ENCODE measurements at regions not wholly inside any gene's neighbourhood (a gene's known extent, or its start where the extent isn't known, plus 50 kb on each side); places are given as distances from the start of the nearest gene placed in this dataset.
"Not testable (repeated sequence)": the region's sequence is repeated elsewhere in the genome, so short reads cannot be mapped to it uniquely, and the experiment has no call there.

DNA sequence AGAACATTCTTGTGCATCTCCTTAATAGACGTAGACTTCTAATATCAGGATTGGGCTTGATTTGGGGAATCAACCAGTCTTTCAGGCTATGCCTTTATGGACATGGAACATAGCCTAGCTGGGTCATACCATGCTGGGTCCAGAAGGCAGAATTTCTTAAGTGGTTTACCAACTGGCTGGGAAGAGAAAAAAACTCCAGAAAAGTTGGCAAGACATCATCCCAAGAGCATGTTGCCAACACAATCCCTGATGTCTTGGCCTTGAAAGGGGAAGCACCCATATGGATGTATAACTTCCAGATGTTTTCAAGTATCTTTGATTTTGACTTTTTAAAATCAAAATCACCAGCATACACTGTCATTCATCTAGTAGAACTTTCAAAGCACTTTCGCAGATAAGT lies 138.0 kb upstream of the FGF13 start:
- no peaks in the 10 kb centered on the region for H3K36me3 ChIP-seq (ENCODE audit: low read depth)
- no peaks in the 10 kb centered on the region for H3K9me3 ChIP-seq (ENCODE audit: insufficient read depth, low read depth)
- intact Hi-C loops (cut with micrococcal nuclease; ENCODE audit: unreplicated experiment), result loop anchor here (5.0 kb wide), 1 partner anchor 208 kb away; no protein-coding TSS in a partner anchor
- H4K20me1 ChIP-seq (ENCODE audit: insufficient read depth), result no peaks in the 10 kb centered on the region; the same call in 1 of the 2 replicates
- no peak overlapping the region for H2AFZ ChIP-seq
- H3F3A ChIP-seq (ENCODE audit: insufficient read depth, low read depth), result no peaks in the 10 kb centered on the region
- no peaks in the 10 kb centered on the region for H3K27me3 ChIP-seq (ENCODE audit: insufficient read depth, low read depth)
- TF ChIP-seq EZH2 (IDR thresholded peaks at IDR 0.05; ENCODE audit: low read depth), result no peak
- TF ChIP-seq, protein P1, sequence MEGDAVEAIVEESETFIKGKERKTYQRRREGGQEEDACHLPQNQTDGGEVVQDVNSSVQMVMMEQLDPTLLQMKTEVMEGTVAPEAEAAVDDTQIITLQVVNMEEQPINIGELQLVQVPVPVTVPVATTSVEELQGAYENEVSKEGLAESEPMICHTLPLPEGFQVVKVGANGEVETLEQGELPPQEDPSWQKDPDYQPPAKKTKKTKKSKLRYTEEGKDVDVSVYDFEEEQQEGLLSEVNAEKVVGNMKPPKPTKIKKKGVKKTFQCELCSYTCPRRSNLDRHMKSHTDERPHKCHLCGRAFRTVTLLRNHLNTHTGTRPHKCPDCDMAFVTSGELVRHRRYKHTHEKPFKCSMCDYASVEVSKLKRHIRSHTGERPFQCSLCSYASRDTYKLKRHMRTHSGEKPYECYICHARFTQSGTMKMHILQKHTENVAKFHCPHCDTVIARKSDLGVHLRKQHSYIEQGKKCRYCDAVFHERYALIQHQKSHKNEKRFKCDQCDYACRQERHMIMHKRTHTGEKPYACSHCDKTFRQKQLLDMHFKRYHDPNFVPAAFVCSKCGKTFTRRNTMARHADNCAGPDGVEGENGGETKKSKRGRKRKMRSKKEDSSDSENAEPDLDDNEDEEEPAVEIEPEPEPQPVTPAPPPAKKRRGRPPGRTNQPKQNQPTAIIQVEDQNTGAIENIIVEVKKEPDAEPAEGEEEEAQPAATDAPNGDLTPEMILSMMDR (conservative IDR thresholded peaks at IDR 0.05), result no peak
- no peak overlapping the region for H3K27ac ChIP-seq
- CTCF ChIA-PET, result no interaction called here
- H3K4me1 ChIP-seq (replicated peaks; ENCODE audit: insufficient read depth), result no peaks in the 10 kb centered on the region
- POLR2A ChIA-PET (ENCODE audit: unreplicated experiment), result no interaction called here
- no peak overlapping the region for H3K4me3 ChIP-seq
- H3K9me2 ChIP-seq (ENCODE audit: insufficient read depth), result no peaks in the 10 kb centered on the region
- no peaks in the 10 kb centered on the region for H3K79me2 ChIP-seq (ENCODE audit: low read depth)
- BruUV-seq (replicated peaks), result no TSS peak
- H3K4me2 ChIP-seq, result no peak overlapping the region
- no peak for DNase-seq

- TF ChIP-seq EZH2 (IDR thresholded peaks at IDR 0.05; ENCODE audit: low read depth), result no peak
- TF ChIP-seq, protein P1 (conservative IDR thresholded peaks at IDR 0.05), result peak; percentile 61
- DNase-seq, result peak in 1 of 2 experiments; percentile 3
- BruUV-seq (replicated peaks), result no TSS peak
Observed at GRCh38 chrX:138847930-138848329, 136.4 kb upstream of the FGF13 start.

GRCh38 chrX:138845786-138846185 lies 134.3 kb upstream of the FGF13 start:
- Histone ChIP-seq H3K4me1 (replicated peaks; ENCODE audit: insufficient read depth) (no peaks in the 10 kb centered on the region), H3K9me2 (ENCODE audit: insufficient read depth) (no peaks in the 10 kb centered on the region), H3K4me2 (no peak overlapping the region), H3F3A (ENCODE audit: insufficient read depth, low read depth) (no peaks in the 10 kb centered on the region), H3K79me2 (ENCODE audit: low read depth) (no peaks in the 10 kb centered on the region), H3K4me3 (no peak overlapping the region), H2AFZ (no peak overlapping the region), H3K27me3 (ENCODE audit: insufficient read depth, low read depth) (no peaks in the 10 kb centered on the region), H3K9me3 (ENCODE audit: insufficient read depth, low read depth) (no peaks in the 10 kb centered on the region), H4K20me1 (ENCODE audit: insufficient read depth) (no peaks in the 10 kb centered on the region; the same call in 1 of the 2 replicates), H3K36me3 (ENCODE audit: low read depth) (no peaks in the 10 kb centered on the region), H3K27ac (no peak overlapping the region)
- no TSS peak for BruUV-seq (replicated peaks)
- no peak for DNase-seq
- POLR2A ChIA-PET (ENCODE audit: unreplicated experiment), result no interaction called here
- CTCF ChIA-PET, result no interaction called here
- intact Hi-C loops (cut with micrococcal nuclease; ENCODE audit: unreplicated experiment), result loop anchor here (5.0 kb wide), 1 partner anchor 212 kb away; no protein-coding TSS in a partner anchor
- TF ChIP-seq, protein P1 (conservative IDR thresholded peaks at IDR 0.05), result no peak
- TF ChIP-seq EZH2 (IDR thresholded peaks at IDR 0.05; ENCODE audit: low read depth), result no peak

More at GRCh38 chrX:138847930-138848329, 136.4 kb upstream of the FGF13 start:
- intact Hi-C loops (cut with micrococcal nuclease; ENCODE audit: unreplicated experiment), result loop anchor here (5.0 kb wide), 1 partner anchor 209 kb away; no protein-coding TSS in a partner anchor
- Histone ChIP-seq H3K4me2 (no peak overlapping the region), H3F3A (ENCODE audit: insufficient read depth, low read depth) (no peaks in the 10 kb centered on the region), H3K79me2 (ENCODE audit: low read depth) (no peaks in the 10 kb centered on the region), H3K4me3 (no peak overlapping the region), H3K27ac (no peak overlapping the region), H4K20me1 (ENCODE audit: insufficient read depth) (no peaks in the 10 kb centered on the region; the same call in 1 of the 2 replicates), H3K9me3 (ENCODE audit: insufficient read depth, low read depth) (no peaks in the 10 kb centered on the region), H3K27me3 (ENCODE audit: insufficient read depth, low read depth) (no peaks in the 10 kb centered on the region), H3K36me3 (ENCODE audit: low read depth) (no peaks in the 10 kb centered on the region), H3K4me1 (replicated peaks; ENCODE audit: insufficient read depth) (no peaks in the 10 kb centered on the region), H3K9me2 (ENCODE audit: insufficient read depth) (no peaks in the 10 kb centered on the region), H2AFZ (no peak overlapping the region)
- ChIA-PET POLR2A (ENCODE audit: unreplicated experiment) (no interaction called here), CTCF (no interaction called here)

DNA sequence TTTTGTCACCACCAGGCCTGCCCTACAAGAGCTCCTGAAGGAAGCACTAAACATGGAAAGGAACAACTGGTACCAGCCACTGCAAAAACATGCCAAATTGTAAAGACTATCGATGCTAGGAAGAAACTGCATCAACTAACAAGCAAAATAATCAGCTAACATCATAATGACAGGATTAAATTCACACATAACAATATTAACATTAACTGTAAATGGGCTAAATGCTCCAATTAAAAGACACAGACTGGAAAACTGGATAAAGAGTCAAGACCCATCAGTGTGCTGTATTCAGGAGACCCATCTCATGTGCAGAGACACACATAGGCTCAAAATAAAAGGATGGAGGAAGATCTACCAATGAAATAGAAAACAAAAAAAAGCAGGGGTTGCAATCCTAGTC lies 95.9 kb upstream of the FGF13 start:
- H4K20me1 ChIP-seq (ENCODE audit: insufficient read depth); DNase-seq; H2AFZ ChIP-seq; H3F3A ChIP-seq (ENCODE audit: insufficient read depth, low read depth); H3K4me3 ChIP-seq; H3K9me3 ChIP-seq (ENCODE audit: insufficient read depth, low read depth); H3K4me2 ChIP-seq; H3K27me3 ChIP-seq (ENCODE audit: insufficient read depth, low read depth); H3K79me2 ChIP-seq (ENCODE audit: low read depth); H3K27ac ChIP-seq; POLR2A ChIA-PET (ENCODE audit: unreplicated experiment); CTCF ChIA-PET; intact Hi-C loops (cut with micrococcal nuclease; ENCODE audit: unreplicated experiment); H3K36me3 ChIP-seq (ENCODE audit: low read depth); H3K4me1 ChIP-seq (replicated peaks; ENCODE audit: insufficient read depth); H3K9me2 ChIP-seq (ENCODE audit: insufficient read depth); BruUV-seq (replicated peaks): not testable (repeated sequence)
